ENCODE measurements at regions not wholly inside any gene's neighbourhood (a gene's known extent, or its start where the extent isn't known, plus 50 kb on each side); places are given as distances from the start of the nearest gene placed in this dataset.

DNA sequence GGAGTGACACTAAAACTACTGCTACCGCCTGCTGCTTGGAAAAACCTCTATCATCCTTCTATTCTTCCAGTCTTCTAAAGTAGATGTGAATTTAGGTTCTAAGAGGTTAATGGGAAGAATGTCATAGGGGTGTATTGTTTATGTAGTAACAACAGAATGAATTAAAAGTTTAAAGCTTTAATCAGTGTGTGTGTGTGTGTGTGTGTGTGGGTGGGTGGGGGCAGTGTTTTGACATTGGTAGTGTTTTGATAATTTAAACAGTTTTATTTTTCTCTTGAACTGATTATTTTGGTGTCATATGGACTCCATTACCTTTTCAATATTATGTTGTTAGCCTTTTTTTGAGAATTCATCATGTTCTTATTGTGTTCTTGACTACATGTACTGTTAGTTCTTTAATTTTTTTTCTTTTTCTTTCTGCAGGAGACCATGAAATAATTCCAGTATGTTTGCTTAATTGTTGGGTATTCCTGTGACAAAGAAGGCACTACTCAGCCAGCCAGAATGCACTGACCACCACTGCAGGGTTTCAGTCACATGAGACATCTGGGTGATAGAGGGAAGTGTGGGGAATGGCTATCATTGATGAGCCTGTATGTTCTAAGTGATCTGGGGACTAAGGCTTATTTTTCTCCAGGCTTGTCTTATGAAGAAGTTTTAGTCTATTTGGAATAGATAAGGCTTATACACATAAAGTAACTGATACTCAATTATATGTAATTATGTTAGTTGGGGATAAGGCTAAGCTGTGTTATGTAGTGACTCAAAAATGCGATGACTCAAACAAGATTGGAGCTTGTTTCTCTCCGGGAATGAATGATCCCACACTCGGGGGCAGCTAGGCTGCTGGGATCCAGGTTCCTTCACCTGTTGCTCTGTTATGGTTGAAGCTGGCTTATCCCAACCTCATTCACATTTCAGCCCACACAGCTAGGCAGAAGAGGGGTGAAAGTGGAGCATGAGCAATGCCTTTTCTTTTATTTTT, 50.2 kb upstream of the ACTBL2 start:
- Mint-ChIP-seq H3K4me1 (ENCODE audit: low read depth) (no peaks in the 10 kb centered on the region), H3K36me3 (ENCODE audit: low read depth) (no peaks in the 10 kb centered on the region), H3K27me3 (peaks cover 3% of the 10 kb centered on the region), H3K9me3 (no peaks in the 10 kb centered on the region), H3K27ac (no peak overlapping the region), H3K4me3 (no peak overlapping the region)
- CTCF ChIA-PET = no interaction called here
- TF ChIP-seq CTCF (IDR thresholded peaks at IDR 0.05) = no peak
- POLR2A ChIA-PET = no interaction called here
- intact Hi-C loops (cut with micrococcal nuclease) = no loop called here
- DNase-seq (no peak), ATAC-seq (no peak)
